NCI-H446 treated with DMSO at 0.1 percent for 48 hours (cell line): ENCODE measurements at regions not wholly inside any gene's neighbourhood (a gene's known extent, or its start where the extent isn't known, plus 50 kb on each side); places are given as distances from the start of the nearest gene placed in this dataset.
"Not testable (repeated sequence)": the region's sequence is repeated elsewhere in the genome, so short reads cannot be mapped to it uniquely, and the experiment has no call there.

ENCODE experiments used
- DNase-seq: peaks from one replicate; lab custom pipeline; 2025; lab: John Stamatoyannopoulos, UW

- DNase-seq: not testable (repeated sequence)
Measured at GRCh38 chr3:74830845-74831244, 216.4 kb upstream of the CNTN3 start.

GRCh38 chr3:74825404-74825803 is 210.9 kb upstream of the CNTN3 start:
- DNase-seq: not testable (repeated sequence)

GRCh38 chr3:74824366-74824765 is 209.9 kb upstream of the CNTN3 start:
- no peak for DNase-seq

- DNase-seq: no peak
Measured at GRCh38 chr3:74814181-74814580, 199.7 kb upstream of the CNTN3 start.

GRCh38 chr3:74812756-74813155 is 198.3 kb upstream of the CNTN3 start:
- DNase-seq: peak; percentile 37

- no peak for DNase-seq
Measured at GRCh38 chr3:74808506-74809275, 194.2 kb upstream of the CNTN3 start.

GRCh38 chr3:74801924-74802323 is 187.5 kb upstream of the CNTN3 start:
- DNase-seq: no peak

- DNase-seq: no peak
Measured at GRCh38 chr3:74789111-74789510, 174.7 kb upstream of the CNTN3 start.

- no peak for DNase-seq
Measured at GRCh38 chr3:74787011-74787410, 172.6 kb upstream of the CNTN3 start.

- DNase-seq: no peak
Measured at GRCh38 chr3:74771401-74771800, 156.9 kb upstream of the CNTN3 start.

- no peak for DNase-seq
Measured at GRCh38 chr3:74768010-74768409, 153.6 kb upstream of the CNTN3 start.

- no peak for DNase-seq
Measured at GRCh38 chr3:74766405-74766804, 151.9 kb upstream of the CNTN3 start.

GRCh38 chr3:74763830-74764229 is 149.4 kb upstream of the CNTN3 start:
- no peak for DNase-seq

GRCh38 chr3:74756674-74757073 is 142.2 kb upstream of the CNTN3 start:
- no peak for DNase-seq

GRCh38 chr3:74752290-74752689 is 137.8 kb upstream of the CNTN3 start:
- DNase-seq: no peak

- no peak for DNase-seq
Measured at GRCh38 chr3:74751775-74752174, 137.3 kb upstream of the CNTN3 start.

GRCh38 chr3:74750901-74751300 is 136.4 kb upstream of the CNTN3 start:
- DNase-seq: no peak

- DNase-seq: no peak
Measured at GRCh38 chr3:74739242-74739641, 124.8 kb upstream of the CNTN3 start.

GRCh38 chr3:74722211-74722610 is 107.8 kb upstream of the CNTN3 start:
- no peak for DNase-seq

GRCh38 chr3:74713977-74714376 is 99.5 kb upstream of the CNTN3 start:
- no peak for DNase-seq

- no peak for DNase-seq
Measured at GRCh38 chr3:74711913-74712512, 97.6 kb upstream of the CNTN3 start.

GRCh38 chr3:74709951-74710350 is 95.5 kb upstream of the CNTN3 start:
- DNase-seq: no peak

- DNase-seq: peak; percentile 2
Measured at GRCh38 chr3:74693696-74694393, 79.4 kb upstream of the CNTN3 start.
